Thyroid gland (tissue), 4 donors: ENCODE measurements at regions not wholly inside any gene's neighbourhood (a gene's known extent, or its start where the extent isn't known, plus 50 kb on each side); places are given as distances from the start of the nearest gene placed in this dataset.
"Not testable (repeated sequence)": the region's sequence is repeated elsewhere in the genome, so short reads cannot be mapped to it uniquely, and the experiment has no call there.

Source experiments
- POLR2A ChIP-seq, 2 donors: fragments of 450-650 bp; IDR thresholded peaks; one replicate each; pipeline ENCODE4 v1.6.1; 2017; ENCODE audit warnings: antibody characterized with exemption in 2 of 2, mild to moderate bottlenecking in 2 of 2, moderate library complexity in 1 of 2
- TF ChIP-seq, protein P1 (sequence below), 6 experiments: fragments of 200-600 bp in 3 of 6; fragments of 450-650 bp in 3 of 6; sonication (generic) in 3 of 6; IDR thresholded peaks; one replicate each; pipeline ENCODE4 v1.5.1; 2016 to 2019; ENCODE audit warnings: antibody characterized with exemption in 6 of 6, mild to moderate bottlenecking in 2 of 6, inconsistent platforms in 1 of 6, moderate library complexity in 1 of 6

DNA sequence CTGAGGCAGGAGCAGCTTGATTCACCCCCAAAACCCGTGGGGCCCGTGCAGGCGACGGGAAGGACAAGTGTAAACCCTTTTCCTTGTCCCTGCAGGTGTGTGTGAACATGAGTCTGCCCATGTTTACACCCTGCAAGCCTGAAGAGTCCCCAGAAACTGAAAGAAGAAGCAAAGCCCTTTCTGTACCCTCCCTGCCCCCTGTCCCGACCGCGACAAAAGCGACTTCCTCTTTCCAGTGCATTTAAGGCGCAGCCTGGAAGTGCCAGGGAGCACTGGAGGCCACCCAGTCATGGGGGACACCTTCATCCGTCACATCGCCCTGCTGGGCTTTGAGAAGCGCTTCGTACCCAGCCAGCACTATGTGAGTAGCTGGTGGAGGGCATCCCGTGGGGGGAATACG, 88.3 kb downstream of the NSUN5 start:
- TF ChIP-seq, protein P1, sequence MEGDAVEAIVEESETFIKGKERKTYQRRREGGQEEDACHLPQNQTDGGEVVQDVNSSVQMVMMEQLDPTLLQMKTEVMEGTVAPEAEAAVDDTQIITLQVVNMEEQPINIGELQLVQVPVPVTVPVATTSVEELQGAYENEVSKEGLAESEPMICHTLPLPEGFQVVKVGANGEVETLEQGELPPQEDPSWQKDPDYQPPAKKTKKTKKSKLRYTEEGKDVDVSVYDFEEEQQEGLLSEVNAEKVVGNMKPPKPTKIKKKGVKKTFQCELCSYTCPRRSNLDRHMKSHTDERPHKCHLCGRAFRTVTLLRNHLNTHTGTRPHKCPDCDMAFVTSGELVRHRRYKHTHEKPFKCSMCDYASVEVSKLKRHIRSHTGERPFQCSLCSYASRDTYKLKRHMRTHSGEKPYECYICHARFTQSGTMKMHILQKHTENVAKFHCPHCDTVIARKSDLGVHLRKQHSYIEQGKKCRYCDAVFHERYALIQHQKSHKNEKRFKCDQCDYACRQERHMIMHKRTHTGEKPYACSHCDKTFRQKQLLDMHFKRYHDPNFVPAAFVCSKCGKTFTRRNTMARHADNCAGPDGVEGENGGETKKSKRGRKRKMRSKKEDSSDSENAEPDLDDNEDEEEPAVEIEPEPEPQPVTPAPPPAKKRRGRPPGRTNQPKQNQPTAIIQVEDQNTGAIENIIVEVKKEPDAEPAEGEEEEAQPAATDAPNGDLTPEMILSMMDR (IDR thresholded peaks at IDR 0.05): not testable (repeated sequence)
- not testable (repeated sequence) for TF ChIP-seq POLR2A (IDR thresholded peaks at IDR 0.05)
